Glutamatergic neuron (in vitro differentiated cells): ENCODE measurements at regions not wholly inside any gene's neighbourhood (a gene's known extent, or its start where the extent isn't known, plus 50 kb on each side); places are given as distances from the start of the nearest gene placed in this dataset.
"Not testable (repeated sequence)": the region's sequence is repeated elsewhere in the genome, so short reads cannot be mapped to it uniquely, and the experiment has no call there.

Source experiments
- DNase-seq: peaks from one replicate; pipeline ENCODE4 v3.0.0; 2022
- H3K27ac Mint-ChIP-seq: one replicate; pipeline ENCODE4 v1.8.0; 2020; ENCODE audit warnings: mild to moderate bottlenecking, mixed read lengths, inconsistent platforms; ENCODE audit not compliant: unreplicated experiment
- H3K27me3 Mint-ChIP-seq: one replicate; pipeline ENCODE4 v1.8.0; 2020; ENCODE audit warnings: mild to moderate bottlenecking, moderate library complexity, mixed read lengths, inconsistent platforms; ENCODE audit not compliant: unreplicated experiment
- H3K36me3 Mint-ChIP-seq: one replicate; pipeline ENCODE4 v1.8.0; 2020; ENCODE audit warnings: mild to moderate bottlenecking, mixed read lengths, inconsistent platforms; ENCODE audit not compliant: unreplicated experiment
- H3K4me1 Mint-ChIP-seq: one replicate; pipeline ENCODE4 v1.8.0; 2020; ENCODE audit warnings: mild to moderate bottlenecking, low read depth, mixed read lengths, inconsistent platforms; ENCODE audit not compliant: unreplicated experiment
- H3K4me3 Mint-ChIP-seq: one replicate; pipeline ENCODE4 v1.8.0; 2020; ENCODE audit warnings: mild to moderate bottlenecking, mixed read lengths, inconsistent platforms; ENCODE audit not compliant: unreplicated experiment
- H3K9me3 Mint-ChIP-seq: one replicate; pipeline ENCODE4 v1.8.0; 2020; ENCODE audit warnings: mild to moderate bottlenecking, moderate library complexity, mixed read lengths, inconsistent platforms; ENCODE audit not compliant: unreplicated experiment
- CTCF ChIP-seq: fragments of 200-600 bp; sonication (generic); IDR thresholded peaks from one replicate; pipeline ENCODE4 v1.5.0; 2021; ENCODE audit not compliant: partially characterized antibody, unreplicated experiment

GRCh38 chr4:127370604-127371003 lies 262.2 kb upstream of the INTU start:
- Mint-ChIP-seq H3K27me3 (peaks cover 3% of the 10 kb centered on the region), H3K4me1 (no peaks in the 10 kb centered on the region), H3K9me3 (no peaks in the 10 kb centered on the region), H3K27ac (no peak overlapping the region), H3K4me3 (no peak overlapping the region), H3K36me3 (no peaks in the 10 kb centered on the region)
- DNase-seq: no peak
- TF ChIP-seq CTCF: no peak

- H3K27me3 Mint-ChIP-seq: peaks cover 2% of the 10 kb centered on the region
- H3K4me3 Mint-ChIP-seq: no peak overlapping the region
- H3K4me1 Mint-ChIP-seq: no peaks in the 10 kb centered on the region
- no peak for TF ChIP-seq CTCF
- H3K36me3 Mint-ChIP-seq: peaks cover 8% of the 10 kb centered on the region
- H3K9me3 Mint-ChIP-seq: no peaks in the 10 kb centered on the region
- DNase-seq: no peak
- no peak overlapping the region for H3K27ac Mint-ChIP-seq
Measured at GRCh38 chr4:127379499-127379898, 253.3 kb upstream of the INTU start.

GRCh38 chr4:127379948-127380347 lies 252.8 kb upstream of the INTU start:
- DNase-seq, H3K27me3 Mint-ChIP-seq, H3K9me3 Mint-ChIP-seq, H3K4me3 Mint-ChIP-seq, H3K27ac Mint-ChIP-seq, H3K4me1 Mint-ChIP-seq, H3K36me3 Mint-ChIP-seq: not testable (repeated sequence)

DNA sequence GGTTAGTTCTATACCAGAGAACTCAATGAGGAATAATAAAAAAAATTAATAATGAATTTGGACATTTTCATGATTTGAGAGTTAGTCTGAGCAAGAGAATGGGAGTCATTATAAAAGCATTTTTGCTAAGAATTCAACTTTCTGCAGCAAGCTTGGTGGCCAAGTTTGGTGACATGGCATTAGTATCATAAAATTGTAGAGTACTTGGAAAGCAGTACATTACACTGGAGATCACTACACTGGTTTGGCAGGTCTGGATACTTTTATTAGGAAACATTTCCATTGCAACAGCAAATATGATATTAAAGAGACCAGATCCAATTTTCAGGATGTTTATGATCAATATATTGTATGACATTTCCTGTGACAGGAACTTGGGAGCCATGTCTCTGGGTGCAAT lies 249.1 kb upstream of the INTU start:
- H3K4me3 Mint-ChIP-seq: no peak overlapping the region
- H3K9me3 Mint-ChIP-seq: no peaks in the 10 kb centered on the region
- peaks cover 2% of the 10 kb centered on the region for H3K27me3 Mint-ChIP-seq
- TF ChIP-seq CTCF: no peak
- DNase-seq: no peak
- no peak overlapping the region for H3K27ac Mint-ChIP-seq
- H3K36me3 Mint-ChIP-seq: peaks cover 8% of the 10 kb centered on the region
- no peaks in the 10 kb centered on the region for H3K4me1 Mint-ChIP-seq

- Mint-ChIP-seq H3K36me3 (no peaks in the 10 kb centered on the region), H3K4me3 (no peak overlapping the region), H3K27me3 (no peaks in the 10 kb centered on the region), H3K4me1 (no peaks in the 10 kb centered on the region), H3K27ac (no peak overlapping the region), H3K9me3 (no peaks in the 10 kb centered on the region)
- no peak for DNase-seq
- TF ChIP-seq CTCF: no peak
Measured at GRCh38 chr4:127394516-127394915, 238.2 kb upstream of the INTU start.

DNA sequence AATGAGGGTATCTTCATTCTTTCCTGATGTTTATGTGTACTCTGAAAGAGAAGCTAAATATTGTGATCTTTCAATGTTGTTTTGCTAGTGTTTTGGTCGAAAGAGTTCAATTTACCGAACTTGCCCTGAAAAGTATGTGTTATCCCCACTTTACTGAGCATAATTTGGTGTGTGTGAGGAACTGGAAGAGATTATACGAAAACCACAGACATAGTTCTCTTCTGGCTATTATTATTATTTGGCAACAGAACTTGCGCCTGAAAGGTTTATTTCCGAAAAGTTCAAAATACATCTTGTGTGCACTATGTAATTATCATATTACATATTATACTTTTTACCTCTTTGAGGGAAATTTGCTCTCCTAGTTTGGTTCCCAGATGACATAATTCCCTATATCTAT lies 232.5 kb upstream of the INTU start:
- no peak for TF ChIP-seq CTCF
- no peaks in the 10 kb centered on the region for H3K27me3 Mint-ChIP-seq
- H3K4me3 Mint-ChIP-seq: no peak overlapping the region
- no peak for DNase-seq
- H3K4me1 Mint-ChIP-seq: no peaks in the 10 kb centered on the region
- H3K9me3 Mint-ChIP-seq: no peaks in the 10 kb centered on the region
- H3K27ac Mint-ChIP-seq: no peak overlapping the region
- no peaks in the 10 kb centered on the region for H3K36me3 Mint-ChIP-seq
